HT-29 (cell line): ENCODE measurements at regions not wholly inside any gene's neighbourhood (a gene's known extent, or its start where the extent isn't known, plus 50 kb on each side); places are given as distances from the start of the nearest gene placed in this dataset.

Experiments
- DNase-seq: peaks from one replicate; pipeline ENCODE4 v3.0.0-alpha.2; 2015; ENCODE audit warnings: low spot score

DNA sequence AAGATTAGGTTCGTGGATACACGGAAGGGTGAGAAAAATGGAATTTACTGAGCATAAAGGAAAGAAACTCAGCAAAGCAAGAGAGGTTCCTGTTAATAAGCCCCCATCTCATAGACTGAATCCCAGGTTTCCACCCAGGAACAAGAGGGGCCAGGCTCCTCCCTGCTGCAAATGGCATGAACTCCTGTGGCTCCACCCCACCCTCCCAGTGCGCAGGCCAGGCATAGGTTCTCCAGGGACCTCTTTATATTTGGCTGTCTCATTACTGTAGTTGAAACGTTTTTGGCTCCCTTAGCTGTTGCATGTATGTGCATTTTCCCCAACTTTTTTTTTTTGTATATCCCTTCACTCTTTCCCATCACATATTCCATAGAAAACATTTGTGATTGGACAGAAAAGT is 217.8 kb upstream of the NRP1 start:
- DNase-seq, result no peak

- DNase-seq, result no peak
Observed at GRCh38 chr10:33550811-33551210, 216.3 kb upstream of the NRP1 start.

DNA sequence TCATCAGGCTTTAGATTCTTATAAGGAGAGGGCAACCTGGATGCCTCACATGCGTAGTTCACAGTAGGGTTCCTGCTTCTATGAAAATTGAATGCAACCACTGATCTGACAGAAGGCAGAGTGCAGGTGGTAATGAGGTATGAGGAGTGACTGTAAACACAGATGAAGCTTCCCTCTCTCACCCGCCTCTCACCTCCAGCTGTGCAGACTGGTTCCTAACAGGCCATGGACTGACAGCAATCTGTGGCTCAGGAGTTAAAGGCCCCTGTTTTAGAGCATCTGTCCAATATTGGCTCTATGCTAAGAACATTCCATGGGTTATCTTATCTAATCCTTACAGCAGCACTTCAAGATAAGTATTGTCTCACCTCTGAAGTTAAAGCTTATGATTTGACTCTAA is 213.5 kb upstream of the NRP1 start:
- no peak for DNase-seq

DNA sequence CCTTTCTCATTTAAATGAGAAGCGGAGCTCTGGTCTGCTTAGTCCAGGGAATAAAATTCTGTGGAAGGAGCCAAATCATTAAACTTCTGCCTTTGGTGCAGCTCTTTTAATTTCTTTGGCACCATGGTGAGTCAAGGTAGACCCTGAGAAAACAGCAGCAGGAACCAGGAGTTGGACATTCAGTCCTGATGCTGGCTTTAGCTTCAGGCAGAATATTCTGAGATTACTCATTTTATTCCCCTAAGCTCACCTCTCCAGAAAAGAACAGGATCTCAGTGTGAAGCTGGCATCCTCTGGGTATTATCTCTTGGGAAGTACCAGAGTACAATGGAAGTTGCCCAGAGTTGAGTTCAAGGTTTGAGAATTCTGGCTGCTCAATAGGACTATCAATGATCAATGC is 211.6 kb upstream of the NRP1 start:
- no peak for DNase-seq

DNA sequence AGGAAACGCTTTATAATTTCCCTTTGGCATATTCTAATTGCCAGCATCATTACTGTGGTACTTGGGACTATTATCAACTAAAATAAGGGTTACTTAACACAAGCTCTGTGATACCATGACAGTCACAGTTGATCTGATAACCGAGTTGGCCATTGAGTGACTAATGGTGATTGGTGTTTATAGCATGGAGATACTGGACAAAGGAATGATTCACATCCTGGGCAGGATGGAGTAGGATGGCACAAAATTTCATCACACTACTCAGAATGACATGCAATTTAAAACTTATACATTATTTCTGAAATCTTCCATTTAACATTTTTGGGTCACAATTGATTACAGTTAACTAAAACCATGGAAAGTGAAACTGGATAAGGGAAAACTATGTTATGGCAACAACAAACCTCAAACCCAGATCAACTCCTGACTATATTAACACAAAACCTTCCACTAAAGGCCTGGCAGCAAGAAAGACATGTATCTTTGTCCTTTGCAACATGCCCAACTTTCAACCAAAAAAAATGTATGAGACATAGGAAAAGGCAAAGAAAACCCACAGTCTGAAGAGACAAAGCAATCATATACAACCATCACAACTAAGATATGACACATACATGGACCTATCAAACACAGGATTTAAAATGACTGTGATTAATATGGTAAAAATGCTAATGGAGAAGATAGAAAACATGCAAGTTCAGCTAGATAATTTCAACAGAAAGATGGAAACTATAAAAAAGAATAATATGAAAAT is 208.5 kb upstream of the NRP1 start:
- no peak for DNase-seq

DNA sequence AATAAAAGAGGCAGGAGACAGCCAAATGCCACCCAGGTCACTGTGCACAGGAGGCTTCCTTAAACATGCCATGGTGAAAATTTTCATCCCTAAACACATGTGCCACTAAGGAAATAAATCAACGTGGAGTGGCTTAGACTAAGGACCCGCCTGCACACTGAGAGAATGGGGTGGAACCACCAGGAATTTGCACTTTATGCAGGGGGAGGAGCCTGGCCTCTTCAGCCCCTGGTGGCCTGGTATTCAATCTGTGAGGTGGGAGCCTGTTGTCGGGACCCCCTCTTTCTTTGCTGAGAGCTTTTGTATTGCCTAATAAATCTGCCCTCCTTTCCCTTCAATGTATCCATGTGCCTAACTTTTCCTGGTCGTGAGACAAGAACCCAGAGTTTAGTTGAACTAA is 204.6 kb upstream of the NRP1 start:
- no peak for DNase-seq

DNA sequence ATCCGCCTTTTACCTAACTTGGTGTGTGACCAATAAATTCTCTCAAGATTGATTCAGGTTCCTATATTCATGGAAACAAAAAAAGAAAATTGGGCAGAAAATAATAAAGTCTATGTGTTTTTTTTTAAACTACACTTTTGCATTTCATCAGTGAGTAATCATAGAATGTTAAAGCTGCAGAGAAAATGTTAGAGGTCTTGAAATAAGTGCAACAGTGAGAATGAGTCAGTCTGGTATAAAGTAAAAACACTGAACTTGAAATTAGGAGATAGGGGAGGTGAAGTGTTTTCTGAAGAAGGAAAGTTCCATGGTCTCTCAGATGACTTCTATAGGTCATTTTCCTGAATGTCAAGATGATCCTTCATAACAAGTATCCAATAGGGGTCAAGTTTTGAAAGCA is 202.6 kb upstream of the NRP1 start:
- DNase-seq, result no peak

GRCh38 chr10:33536508-33536907 is 202.0 kb upstream of the NRP1 start:
- DNase-seq, result no peak

DNA sequence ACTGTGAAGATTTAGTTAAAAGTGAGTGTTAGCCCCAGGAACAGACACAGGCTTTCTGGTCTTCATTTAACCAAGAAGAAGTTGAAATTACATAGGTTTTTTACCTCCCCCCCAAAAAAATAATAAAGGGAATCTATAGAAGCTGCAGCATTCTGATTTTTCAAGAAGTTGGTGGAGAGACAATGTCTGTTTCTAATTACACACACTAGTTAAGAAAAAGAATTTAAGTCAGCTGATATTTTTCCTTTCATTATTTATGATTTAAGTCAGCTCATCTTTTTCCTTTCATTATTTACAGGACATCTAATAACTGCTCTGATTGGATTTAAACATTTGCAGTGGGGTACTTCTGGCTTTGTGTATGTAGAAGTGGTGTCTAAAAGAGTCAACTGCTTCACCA is 201.4 kb upstream of the NRP1 start:
- no peak for DNase-seq

GRCh38 chr10:33534416-33534815 is 199.9 kb upstream of the NRP1 start:
- DNase-seq, result no peak

DNA sequence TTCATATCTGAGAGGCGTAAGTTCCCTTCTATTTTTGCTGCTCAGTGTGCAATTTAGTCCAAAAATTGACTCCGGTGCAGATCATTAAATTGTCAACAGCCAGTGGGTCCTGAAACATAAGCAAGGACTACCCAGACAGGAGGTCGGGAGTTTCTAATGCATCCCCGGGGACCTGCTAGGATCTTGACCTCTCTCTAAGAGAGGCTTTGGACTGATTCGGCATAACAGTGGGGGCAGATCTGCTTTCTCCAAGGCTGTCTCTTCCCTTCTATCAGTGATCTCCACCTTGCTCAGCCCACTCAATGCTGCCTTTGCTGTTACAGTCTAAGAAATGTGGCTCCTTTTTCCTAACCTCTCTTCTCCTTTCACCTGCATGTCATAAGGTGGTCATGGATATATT is 199.1 kb upstream of the NRP1 start:
- DNase-seq, result no peak

DNA sequence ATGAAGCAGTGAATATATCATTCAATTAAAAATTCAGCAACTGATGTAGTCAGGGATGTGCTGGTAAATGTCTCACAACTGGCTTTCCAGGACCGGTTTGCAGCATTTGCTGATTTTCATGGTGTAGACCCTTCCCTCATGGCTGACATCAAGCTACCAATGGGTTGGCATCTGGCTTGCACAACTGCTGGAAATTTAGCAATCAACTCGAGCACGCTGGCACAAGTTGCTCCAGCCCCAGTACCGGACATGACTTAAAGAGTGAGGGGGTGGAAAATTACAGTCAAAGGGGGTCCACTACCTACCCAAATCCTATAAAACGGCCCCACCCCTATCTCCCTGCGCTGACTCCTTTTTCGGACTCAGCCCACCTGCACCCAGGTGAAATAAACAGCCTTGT is 198.4 kb upstream of the NRP1 start:
- DNase-seq, result no peak

DNA sequence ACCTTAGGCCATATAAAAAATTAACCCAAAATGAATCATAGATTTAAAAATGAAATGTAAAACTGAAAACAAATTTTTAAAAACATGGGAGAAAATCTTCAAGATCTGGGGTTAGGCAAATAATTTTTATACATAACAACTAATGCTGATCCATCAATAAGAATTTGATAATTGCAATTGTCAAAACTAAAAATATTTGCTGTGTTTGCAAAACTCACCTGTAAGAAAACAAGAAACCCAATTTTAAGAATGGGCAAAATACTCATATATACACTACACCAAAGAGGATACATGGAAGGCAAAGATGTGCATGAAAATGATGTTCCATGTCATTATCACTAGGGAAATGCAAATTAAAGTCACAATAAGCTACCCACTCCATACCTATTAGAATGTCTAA is 194.8 kb upstream of the NRP1 start:
- no peak for DNase-seq

DNA sequence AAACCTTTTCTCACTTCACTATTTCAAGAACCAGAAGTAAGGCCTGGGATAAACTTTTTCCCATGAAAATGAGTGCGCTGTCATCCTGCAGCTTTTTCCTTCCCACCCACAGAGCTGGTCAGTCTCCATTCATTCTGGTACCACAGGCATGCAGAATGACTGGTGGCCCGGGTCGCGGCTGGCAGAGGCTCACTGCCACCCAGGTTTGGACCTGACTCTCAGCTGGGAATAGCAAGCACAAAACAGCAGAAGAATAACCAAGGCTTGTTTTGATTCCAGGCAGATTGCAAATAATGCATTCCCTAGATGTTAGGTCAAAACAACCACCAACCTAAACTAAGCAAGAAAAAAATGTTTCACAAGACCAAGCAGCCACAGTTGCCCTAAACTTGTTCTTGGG is 190.5 kb upstream of the NRP1 start:
- no peak for DNase-seq

GRCh38 chr10:33524041-33524440 is 189.6 kb upstream of the NRP1 start:
- no peak for DNase-seq

DNA sequence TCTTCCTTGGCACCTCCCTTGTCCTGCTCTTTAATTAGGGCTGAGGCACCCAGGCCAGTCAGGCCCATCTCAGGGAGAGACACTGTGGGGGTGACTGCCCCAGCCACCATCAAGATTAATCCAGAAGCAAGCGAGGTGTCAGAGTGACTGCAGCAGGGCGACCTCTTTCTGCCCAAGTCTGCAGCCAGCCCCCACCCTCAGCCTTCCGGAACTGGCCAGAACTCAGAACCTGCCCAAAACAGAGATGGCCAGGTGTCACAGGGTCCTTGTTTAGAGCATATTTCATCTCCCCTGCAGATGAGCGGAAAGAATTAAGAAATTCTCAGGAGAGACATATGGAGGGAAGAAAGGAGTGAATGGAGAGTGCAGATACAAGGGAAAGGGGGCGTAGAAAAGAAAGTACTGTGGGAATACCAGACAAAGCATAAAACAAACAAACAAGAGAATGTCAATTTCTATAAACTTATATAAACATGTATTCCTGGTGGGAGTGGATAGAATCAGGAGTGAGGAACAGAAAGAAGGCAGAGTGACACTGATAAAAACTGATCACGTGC is 188.8 kb upstream of the NRP1 start:
- no peak for DNase-seq

DNA sequence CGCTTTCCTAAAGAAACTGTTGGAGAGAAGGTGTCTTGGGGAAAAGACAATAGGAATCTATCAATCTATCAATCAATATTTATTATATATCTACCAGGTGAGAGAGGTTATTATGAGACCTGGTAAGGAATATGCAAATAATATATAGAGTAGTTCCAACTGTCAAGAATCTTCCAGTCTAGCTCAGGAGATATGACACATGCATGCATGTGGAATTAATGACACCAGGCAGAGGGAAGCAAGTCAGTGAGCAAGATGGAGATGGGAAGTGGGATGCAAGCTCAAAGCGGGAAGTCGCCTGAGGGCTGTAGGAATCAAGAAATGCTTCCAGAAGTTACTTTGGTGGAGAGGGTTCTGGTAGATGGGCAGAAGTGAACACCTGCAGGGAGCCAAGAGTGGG is 187.4 kb upstream of the NRP1 start:
- no peak for DNase-seq

DNA sequence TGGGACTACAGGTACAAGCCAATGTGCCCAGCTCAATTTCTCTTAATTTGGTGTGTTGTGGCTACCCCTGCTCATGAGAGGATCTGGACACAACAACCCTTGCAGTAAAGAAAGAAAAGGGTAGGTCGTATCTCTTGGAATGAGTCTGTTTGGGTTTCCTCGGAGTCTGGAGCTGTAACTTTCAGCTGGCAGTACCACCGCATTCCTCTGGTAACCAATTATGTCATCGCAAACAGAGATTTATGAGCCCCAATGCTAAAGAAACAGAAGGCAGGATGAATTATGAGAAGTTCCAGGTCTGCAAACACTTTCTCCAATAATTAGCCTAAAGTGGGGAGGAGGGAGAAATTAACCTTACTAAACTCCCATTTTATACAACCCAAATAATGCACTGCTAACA is 186.6 kb upstream of the NRP1 start:
- peak; percentile 18 for DNase-seq

DNA sequence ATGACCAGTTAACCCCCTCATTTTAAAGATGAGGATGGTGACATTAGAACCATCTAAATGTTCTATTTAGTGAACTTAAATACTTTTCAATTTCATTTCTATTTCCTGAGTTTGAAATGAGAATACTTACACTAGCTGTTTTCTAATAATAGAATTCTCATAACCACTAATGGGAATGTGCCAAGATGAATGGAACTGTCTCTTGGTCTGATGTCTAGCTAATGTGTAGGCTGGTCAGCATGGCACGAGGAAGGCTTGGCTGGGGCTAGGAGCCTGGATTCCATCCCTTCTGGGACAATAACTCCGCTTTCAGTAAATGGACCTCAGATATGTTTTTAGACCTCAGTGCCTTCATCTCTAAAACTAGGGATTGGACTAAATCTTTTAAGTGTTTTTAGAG is 185.8 kb upstream of the NRP1 start:
- DNase-seq, result no peak

- DNase-seq, result no peak
Observed at GRCh38 chr10:33519130-33519860, 184.8 kb upstream of the NRP1 start.

DNA sequence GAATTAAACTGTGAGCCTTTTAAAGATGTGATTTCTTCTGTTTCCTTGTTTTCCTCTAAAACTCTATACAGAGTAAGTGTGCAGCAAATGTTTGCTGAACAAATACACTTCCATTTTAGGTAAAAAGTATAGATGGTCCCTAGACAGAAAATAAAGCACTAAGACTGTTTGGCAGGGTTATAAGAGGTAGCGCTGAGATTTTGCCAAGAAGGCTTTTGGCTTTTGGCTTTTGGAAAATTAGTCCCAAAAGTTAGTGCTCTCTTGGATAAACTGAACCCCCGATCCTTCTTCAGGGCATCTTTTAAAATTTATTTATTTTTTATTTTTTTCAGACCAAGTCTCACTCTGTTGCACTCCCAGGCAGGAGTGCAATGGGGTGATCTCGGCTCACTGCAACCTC is 175.7 kb upstream of the NRP1 start:
- no peak for DNase-seq

GRCh38 chr10:33509231-33509831 is 174.9 kb upstream of the NRP1 start:
- DNase-seq, result peak; percentile 90
